NB4 (cell line): ENCODE measurements at regions not wholly inside any gene's neighbourhood (a gene's known extent, or its start where the extent isn't known, plus 50 kb on each side); places are given as distances from the start of the nearest gene placed in this dataset.

Experiments
- MYC ChIP-seq: IDR thresholded peaks from 2 replicates; pipeline ENCODE4 v1.6.1; 2011; ENCODE audit warnings: low read depth, low read length
- POLR2A ChIP-seq: IDR thresholded peaks from 2 replicates; pipeline ENCODE4 v1.6.1; 2011; ENCODE audit warnings: mild to moderate bottlenecking; ENCODE audit not compliant: insufficient read length; ENCODE audit errors: extremely low read depth
- TF ChIP-seq, protein P1 (sequence below): IDR thresholded peaks from one replicate; pipeline ENCODE4 v1.5.1; 2012; ENCODE audit warnings: low read depth, low read length
- TF ChIP-seq, protein P2 (sequence below): IDR thresholded peaks from 2 replicates; pipeline ENCODE4 v1.6.1; 2011; ENCODE audit warnings: low read depth, low read length

DNA sequence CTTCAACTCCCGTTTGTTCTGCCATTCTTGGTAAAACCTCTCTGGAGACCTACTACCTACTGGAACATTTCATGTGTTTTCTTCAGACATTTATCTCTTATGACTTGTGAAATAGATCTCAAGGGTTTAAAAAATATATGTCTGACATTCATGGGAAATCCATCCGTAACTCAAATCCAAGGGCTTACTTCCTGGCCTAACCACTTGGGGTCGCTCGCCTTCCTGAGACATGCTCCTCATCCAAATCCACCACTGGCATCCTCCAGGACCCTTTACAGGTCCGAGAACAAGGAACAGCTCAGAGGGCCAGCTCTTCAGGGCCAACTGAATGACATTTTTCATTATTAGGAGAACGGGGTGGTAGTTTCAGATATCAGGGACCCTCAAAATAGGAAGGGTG is 235.1 kb upstream of the TUT7 start:
- TF ChIP-seq, protein P1, sequence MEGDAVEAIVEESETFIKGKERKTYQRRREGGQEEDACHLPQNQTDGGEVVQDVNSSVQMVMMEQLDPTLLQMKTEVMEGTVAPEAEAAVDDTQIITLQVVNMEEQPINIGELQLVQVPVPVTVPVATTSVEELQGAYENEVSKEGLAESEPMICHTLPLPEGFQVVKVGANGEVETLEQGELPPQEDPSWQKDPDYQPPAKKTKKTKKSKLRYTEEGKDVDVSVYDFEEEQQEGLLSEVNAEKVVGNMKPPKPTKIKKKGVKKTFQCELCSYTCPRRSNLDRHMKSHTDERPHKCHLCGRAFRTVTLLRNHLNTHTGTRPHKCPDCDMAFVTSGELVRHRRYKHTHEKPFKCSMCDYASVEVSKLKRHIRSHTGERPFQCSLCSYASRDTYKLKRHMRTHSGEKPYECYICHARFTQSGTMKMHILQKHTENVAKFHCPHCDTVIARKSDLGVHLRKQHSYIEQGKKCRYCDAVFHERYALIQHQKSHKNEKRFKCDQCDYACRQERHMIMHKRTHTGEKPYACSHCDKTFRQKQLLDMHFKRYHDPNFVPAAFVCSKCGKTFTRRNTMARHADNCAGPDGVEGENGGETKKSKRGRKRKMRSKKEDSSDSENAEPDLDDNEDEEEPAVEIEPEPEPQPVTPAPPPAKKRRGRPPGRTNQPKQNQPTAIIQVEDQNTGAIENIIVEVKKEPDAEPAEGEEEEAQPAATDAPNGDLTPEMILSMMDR: no peak
- TF ChIP-seq POLR2A (no peak), MYC (no peak)
- TF ChIP-seq, protein P2, sequence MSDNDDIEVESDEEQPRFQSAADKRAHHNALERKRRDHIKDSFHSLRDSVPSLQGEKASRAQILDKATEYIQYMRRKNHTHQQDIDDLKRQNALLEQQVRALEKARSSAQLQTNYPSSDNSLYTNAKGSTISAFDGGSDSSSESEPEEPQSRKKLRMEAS: no peak
